Muscle of arm (tissue), 1 donor: ENCODE measurements at regions not wholly inside any gene's neighbourhood (a gene's known extent, or its start where the extent isn't known, plus 50 kb on each side); places are given as distances from the start of the nearest gene placed in this dataset.

ENCODE experiments used
- DNase-seq: peaks from one replicate; pipeline ENCODE4 v3.0.0-alpha.2; 2013

DNA sequence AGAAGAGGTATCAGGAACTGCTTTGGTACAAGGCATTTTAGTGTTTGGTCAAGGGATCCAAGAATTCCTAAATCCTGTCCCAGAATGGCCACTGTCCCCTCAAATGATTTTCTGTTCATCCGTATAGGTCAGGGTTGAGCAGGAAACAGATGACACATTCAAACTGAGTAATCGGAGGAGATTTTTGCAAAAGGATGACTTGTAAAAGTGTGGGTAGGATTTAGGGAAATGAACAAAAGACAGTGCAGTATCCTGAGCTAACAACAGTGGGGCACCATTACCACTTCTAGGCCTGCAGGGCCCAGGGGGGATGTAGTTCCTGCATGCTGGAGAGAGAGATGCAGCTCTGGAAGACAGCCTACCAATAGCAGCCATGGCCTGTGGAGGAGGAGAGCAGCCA is 290.1 kb downstream of the ZSWIM6 start:
- no peak for DNase-seq

DNA sequence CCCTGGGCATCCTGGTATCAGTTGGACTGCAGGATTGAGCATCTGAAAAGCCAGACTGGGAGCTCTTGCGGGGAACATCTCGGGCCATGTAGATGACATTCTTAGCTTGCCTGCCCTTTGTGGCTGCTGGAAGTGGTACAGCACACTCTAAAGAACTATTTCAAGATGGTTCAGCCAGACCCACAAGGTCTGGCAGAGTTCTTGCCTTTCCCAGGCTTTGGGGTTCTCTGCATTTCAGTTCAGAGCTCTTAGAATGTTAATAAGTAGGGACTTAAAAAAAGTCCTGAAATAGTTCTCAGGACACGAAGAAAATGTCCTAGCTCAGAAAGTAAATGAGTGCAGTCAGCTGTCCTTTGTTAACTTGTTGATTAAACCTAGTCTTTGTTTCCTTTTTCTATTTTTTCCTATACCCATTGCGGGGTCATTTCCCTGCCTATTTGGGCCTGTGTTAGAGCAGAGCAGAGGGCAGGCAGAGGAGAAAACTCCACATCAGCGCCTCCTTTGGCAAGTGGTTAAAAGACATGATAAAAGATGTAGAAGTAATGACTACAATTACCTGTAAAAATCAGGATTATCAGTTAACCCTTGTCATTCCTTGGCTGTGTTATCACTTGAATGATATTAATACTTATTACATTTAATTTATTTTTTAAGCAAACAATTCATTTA is 291.5 kb downstream of the ZSWIM6 start:
- no peak for DNase-seq

DNA sequence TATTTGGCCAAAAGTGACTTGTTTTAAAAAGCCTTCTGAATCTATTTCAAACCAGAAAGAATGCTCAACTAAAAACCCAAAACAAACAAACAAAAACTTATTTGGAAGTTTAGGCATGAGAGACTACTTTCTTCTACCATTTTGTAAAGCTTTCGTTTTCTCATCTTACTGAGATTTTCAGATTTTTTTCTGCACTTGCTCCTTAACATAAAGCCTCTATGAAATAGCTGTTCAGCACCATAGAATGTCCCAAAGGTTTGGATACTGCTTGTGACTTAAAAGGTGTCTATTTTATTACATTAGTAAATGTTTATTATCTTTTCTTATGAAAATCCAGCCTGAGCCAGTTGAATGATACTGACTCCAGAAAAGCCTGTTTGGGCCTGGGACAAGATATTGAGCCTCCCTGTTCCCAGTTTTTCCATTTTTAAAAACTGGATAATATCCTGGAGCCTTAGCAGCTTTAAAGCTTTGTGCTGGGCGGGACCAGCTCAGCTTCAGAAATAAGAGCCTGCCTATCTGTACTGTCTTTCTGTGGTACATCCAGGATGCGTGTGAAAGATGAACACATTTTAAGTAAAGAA is 292.6 kb downstream of the ZSWIM6 start:
- no peak for DNase-seq

DNA sequence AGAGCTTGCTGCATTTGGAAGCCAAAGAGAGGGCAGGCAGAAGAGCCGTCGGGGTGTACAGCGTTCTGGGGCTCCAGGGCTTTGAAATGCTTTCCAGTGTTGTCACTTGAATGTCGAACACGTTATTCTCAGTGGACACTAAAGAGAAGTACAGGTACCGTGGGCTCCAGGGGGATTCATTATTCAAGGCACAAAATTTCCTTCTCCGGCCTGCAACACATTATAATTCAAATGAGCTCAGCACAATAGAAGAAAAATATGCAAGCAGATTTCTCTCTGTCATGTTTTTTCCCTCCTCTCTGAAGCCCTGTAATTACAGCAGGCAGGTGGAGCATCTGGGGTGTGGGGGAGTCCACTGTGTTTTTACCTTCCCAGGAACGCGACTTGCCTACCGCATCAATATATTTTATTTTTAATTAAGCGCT is 293.1 kb downstream of the ZSWIM6 start:
- no peak for DNase-seq

DNA sequence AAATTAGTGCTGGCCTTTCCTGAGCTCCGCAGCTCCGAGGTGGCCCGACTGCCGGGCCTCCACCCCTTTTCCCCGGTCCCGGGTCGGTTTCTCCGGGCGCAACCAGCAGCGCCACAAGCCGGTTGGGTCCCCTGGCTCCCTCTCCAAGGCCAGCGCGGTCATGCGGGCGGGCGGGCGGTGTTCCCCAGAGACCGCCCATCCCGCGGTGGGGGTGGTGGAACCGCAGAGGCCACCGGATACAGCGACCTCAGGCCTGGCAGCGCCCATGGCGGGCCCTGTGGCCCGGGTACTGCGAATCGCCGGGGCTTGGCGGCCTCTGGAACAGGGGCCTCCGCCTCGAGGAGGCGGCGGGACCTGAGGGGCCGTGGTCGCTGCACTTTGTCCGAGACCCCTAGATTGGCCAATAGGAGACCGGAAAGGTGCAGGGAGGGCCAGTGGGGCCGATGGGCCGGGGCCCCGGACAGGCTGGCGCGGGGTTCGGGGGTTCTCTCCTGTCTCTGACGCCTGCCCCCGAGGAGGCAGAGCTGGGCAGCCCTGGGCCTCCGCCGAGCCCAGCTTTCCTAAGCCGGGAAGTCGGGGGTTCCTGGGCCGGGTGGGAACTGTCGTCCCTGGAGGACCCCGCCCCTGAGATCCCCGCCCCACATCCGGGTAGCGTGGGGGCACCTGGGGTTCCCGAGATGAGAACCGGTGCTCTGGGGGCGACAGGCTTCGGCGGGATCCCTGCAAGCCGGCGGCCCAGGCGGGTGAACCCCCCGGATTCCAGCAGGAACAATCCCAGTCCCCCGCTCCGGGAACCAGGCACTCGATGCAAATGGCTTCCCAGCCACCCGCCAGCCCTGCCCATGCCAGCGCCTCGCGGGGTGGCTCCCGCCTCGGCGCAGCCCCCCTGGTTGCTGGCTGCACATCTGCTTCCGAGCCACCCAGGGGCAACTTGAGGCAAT is 293.9 kb downstream of the ZSWIM6 start:
- no peak for DNase-seq

DNA sequence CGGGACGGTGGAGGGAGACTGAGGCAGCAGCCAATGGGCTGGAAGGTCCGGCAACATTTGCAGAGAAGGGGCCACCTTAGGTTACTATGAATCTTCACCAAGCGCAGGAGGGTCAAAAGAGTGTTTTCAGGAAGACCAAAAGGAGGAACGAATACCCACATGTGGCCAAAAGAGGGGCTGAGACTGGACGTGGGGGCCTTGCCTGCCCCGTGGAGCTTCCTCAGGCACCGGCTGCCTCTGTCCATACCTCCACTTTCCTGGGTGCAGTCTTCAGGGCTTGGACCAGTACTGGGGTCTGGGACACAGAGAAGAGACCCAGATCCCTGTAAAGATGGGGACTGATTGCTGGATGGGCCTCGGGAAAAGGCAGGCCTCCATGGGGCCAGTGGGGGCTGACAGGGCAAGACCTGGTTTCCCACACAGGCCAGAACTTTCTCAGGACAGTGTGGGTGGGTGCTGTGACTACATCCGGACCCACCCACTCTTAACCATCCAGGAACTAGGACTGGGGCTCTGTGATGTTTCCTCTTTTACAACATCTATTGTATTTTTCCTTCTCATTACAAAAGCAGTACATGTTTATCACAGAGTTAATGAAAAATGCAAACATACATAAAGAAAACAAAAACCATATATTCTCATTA is 294.7 kb downstream of the ZSWIM6 start:
- DNase-seq, result no peak

DNA sequence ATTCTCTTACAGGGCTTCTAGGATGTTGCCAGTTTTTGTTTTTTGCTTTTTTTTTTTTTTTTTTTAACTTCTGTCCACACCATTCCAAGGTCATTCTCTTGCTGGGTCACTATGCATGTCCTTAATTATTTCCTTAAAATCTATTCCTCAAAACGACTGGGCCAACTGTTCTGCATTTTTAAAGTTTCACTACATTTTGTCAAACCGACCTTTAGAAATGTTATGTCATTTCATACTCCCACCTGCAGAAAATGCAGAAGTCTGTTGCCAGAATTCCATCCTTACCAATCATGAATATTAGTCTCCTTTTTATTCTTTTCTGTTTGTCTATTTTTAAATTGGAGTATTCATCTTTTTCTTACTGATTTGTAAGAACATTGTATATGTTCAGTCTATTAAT is 295.5 kb downstream of the ZSWIM6 start:
- no peak for DNase-seq

DNA sequence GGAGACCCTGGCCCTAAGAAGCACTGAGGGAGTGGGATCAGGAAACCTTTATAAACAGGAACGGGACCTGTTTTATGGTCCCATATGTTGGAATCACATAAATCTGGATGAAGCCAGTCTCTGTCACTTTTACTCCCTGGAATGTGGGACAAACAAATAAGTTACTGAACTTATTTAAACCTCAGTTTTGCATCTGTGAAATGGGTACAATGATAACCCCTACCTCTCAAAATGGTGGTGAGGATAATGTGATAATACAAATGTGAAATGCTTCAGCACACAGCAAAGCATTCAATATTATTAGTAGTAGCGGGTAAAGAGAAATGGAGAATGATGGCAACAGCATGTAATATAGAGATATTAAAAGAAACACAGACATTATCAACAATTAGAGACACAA is 298.9 kb downstream of the ZSWIM6 start:
- DNase-seq, result no peak

DNA sequence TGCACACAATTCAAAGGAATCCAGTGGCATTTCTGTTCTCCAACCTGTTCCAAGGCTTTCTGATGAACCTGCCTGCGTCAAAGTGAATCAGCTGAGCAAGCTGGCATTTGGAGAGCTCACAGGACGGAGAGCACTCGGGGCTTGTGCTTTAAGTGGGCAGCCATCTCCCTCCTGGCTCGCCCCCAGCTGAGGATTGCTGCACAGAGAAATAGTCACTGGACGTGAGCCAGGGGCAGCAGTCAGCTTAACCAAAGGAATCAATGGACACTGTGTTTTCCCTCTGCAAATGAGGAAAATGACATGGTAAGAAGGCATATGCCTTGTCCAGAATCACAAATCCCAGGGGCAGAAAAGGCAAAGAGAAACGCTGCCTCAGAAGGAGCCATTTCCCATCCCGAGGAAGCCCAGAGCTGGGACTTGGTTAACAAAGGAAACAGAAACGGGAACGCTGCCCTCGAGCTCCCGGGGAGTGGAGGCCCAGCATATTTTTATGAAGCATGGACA is 299.4 kb downstream of the ZSWIM6 start:
- no peak for DNase-seq

DNA sequence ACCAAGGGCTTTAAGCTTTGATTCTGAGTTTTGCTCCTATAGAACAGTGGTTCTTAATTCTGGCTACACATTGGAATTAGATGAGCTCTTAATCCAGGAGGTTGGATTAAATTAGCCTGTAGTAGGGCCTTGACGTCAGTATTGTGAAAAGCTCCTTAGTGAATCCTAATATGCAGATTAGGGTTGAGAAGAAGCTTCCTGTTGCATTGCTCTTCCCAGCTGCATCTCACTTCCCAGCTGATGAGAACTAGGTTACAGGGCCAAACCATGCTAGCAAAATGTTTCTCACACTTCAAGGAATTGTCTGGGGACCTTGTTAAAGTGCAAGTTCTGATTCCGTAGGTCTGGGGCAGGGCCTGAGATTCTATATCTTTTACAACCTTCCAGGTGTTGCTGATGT is 300.0 kb downstream of the ZSWIM6 start:
- no peak for DNase-seq

DNA sequence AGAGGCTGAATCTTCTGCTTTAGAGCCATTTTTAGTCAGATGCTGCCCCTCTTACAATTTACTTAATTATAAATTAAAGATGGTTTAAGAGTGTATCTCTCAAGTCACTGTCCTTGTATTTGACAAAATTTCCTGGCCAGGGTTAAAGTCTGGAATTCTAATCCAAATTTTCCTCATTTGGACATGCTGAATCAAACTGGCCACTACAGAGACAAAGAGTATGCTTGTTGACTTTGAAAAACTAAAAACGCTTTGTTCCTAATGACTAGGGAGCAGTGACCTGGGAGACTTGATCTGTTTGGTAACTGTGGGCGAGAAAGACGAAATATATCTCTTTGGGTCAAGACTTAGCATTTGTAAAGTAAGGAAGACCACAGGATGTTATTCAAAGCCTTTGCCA is 303.2 kb downstream of the ZSWIM6 start:
- DNase-seq, result no peak

DNA sequence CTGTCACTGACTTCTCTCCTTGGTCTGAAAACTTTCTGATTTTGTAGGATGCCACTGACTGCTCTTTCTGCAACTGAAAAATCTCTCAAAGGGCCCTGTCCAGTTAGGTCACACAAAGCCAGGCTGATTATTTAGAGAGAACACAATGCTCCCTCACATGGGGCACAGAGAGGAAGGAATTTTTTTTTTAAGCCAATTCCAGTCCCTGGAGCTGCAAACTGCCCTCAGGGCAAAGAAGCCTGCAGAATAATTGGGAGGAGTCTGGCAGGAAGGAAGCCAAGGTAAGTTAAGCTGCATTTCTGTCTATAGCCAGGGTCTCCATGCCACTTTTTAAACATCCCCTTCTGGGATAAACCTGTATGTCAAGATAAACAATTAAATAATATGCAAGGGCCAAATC is 305.5 kb downstream of the ZSWIM6 start:
- DNase-seq, result no peak

DNA sequence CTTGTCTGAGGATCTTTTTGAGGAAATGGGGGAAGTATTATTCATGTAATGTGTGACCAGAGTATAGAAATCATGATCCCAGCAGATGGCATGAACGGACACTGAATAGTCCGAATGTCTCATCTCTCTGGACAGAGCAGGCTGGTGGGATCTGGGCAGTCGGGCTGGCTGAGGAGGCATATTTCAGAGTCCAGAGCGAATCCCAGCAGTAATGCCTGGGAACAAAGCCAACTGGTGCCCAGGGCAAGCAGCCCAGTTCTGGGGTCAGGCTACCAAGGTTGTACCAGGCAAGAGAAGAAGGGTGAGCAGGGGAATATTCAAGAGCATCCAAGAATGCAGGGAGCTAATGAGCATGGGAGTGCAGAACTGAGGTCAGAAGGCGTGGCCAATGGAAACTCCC is 306.4 kb downstream of the ZSWIM6 start:
- no peak for DNase-seq

DNA sequence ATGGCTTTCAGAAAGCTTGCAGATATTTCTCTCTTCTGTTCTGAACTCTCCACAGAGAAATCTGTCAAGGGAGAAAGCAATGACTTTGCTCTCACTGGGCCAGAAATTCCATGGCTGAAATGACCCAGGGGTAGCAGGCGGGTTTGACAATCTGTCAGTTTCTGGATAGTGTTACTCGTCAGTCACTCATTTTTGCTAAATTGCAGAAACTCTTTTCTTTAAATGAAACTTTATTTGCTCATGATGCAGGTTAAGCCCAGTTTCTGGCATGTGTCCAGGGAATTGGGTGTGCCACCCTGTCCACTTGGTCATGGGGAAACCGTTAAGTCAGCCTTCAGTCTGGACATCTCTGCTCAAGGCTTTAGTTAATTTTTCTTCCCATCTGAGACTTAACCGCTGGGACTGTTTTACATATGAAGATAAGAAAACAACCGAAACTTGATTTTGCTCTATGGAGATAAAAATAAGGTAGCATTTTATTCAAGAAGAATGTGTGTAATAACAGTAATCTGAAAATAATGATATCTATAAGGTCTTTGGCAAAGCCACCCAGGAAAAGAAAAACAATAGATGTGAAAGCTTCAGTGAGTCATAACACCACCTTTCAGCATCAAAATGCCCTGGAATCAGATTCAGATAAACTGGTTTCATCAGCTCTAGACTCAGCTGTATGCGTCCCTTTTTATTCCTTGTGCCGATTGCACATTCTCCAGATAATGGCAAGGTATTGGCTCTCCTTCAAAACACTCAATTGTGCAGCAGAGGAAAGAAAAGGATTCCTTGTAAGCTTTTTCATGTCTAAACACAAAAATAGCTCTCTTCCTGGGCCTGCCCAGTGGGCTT is 308.3 kb downstream of the ZSWIM6 start:
- no peak for DNase-seq

DNA sequence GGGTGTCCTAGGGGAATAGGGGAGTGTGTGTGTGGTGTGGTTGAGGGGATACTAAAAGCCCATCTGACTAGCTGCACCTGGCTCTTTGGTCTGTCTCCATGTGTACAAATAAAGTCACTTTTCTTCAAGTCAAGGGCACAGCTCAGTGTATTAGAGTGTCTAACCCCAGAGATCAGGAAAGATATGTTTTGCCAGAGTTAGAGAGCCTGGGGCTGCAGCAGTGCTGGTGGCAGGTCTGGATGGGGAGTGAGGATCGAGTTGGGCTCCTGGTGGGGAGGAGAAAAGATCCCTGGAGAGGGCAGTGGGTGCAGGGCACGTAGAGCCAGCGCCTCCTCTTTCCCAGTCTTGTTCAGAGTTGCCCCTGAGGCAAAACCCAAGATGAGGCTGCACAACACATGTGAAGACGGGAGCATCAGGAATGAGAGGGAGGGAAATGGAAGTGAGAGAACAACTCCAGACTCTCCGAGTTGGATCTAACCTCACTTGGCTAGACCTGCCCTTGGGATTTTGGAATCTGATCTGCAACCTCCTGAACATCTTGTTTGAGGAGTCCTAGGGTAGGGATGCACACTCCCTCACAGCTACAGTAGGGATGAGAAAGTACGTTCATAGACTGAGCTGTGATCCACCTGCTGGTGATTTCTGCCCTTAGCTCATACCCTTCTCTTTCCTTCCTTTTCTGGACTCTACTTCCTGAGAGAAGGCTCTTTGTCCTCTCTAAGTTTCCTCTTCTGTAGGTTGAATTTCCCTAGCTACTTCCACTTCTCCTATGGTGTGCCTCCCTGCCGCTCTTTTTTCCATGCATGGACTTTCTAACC is 309.9 kb downstream of the ZSWIM6 start:
- DNase-seq, result no peak

DNA sequence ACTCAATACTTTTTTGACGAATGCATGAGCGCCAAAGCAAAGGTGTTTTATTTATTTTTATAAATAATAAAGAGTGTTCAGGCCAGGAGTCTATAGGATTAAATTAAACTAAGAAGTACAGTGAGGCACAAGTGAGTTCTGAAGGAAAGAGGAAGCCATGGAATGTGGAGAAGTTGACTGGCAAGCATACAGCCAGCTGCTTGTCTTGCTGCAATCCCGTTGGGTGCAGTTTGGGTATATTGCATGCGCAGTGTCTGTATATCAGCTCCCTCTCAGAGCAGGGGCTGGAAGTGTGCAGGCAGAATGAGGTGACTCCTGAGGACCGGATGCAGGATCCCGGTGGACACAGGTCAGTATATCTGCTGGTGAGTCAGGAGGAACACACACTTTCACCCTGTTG is 315.6 kb downstream of the ZSWIM6 start:
- DNase-seq, result no peak

DNA sequence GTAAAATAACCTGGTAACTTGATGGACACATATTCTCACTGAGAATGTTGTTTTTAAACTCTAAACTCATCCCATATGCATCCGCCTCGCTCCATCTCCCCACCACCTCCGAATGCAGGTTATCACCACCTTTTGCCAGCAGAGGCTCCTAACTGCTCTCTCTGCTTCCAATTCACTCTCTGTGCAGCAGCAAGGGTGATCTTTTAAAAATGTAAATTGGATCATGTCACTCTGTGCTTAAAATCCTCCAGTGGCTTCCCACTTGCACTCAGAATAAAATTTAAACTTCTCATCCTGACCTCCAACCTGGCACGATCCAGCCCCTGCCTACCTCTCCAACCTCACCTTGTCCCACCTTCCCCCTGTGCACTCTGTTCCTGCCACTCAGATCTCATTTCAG is 317.2 kb downstream of the ZSWIM6 start:
- no peak for DNase-seq

DNA sequence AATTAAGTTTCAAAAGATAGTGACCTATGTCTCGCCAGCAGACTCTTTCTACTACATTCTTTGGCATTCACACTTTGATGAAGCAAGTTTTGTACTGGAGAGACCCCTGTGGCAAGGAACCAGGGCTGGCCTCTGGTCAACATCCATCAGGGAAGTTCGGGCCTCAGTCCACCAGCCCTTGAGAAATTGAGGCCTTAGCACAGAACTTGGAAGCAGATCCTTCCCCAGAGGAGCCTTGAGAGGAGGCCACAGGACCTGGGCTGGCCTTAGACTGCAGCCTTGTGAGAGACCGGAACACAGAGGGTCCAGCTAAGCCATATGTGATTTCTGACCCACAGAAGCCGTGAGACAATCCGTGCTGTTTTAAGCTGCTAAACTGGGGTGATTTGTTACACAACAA is 317.9 kb downstream of the ZSWIM6 start:
- DNase-seq, result no peak

DNA sequence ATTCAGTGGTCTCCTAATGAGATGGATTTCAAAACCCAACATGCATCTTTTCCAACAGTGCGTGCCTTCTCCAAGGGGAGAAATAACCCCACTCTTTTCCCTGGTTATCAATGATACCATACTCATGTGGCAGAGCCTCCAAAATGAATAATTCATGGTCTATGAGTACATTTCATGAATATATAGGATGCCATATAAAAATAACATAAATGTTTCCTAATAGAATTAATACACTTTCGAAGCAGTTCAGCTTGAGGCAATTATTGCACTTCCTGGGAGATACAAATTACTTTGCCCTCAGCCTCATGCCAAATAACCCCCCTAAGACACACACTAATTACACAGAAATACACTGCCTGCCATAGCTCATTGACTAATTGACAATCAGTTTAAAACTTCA is 318.6 kb downstream of the ZSWIM6 start:
- no peak for DNase-seq

DNA sequence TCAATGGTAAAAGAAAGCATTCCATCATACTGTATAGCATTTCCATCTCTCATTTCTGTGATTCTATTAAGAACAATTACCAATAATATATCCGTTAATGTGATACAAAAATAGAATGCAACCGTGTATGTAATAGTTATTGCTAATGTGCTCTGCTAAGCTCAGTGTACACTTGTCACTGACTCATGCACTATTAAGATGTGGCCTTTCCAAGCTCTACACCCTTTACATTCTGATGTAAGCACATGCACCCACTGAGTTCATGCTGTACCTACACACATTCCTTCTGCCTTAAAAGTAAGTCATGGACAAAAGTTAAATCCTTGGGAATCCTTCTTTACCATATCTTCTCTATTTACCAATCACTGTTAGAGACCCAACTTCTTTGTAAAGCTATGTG is 319.1 kb downstream of the ZSWIM6 start:
- no peak for DNase-seq
